ENCODE measurements at regions not wholly inside any gene's neighbourhood (a gene's known extent, or its start where the extent isn't known, plus 50 kb on each side); places are given as distances from the start of the nearest gene placed in this dataset.
"Not testable (repeated sequence)": the region's sequence is repeated elsewhere in the genome, so short reads cannot be mapped to it uniquely, and the experiment has no call there.

GRCh38 chr2:66252109-66252508 lies 182.8 kb upstream of the MEIS1 start:
- Histone ChIP-seq H3K9me3 (ENCODE audit: control insufficient read depth, low read length) (no peaks in the 10 kb centered on the region), H3K27ac (ENCODE audit: insufficient read depth, low read depth, low read length, poor library complexity, severe bottlenecking) (no peak overlapping the region), H3K36me3 (ENCODE audit: control insufficient read depth, insufficient read depth, low read length) (no peaks in the 10 kb centered on the region), H3K27me3 (ENCODE audit: control insufficient read depth, insufficient read depth, low read length, poor library complexity, severe bottlenecking) (no peaks in the 10 kb centered on the region), H3K4me3 (ENCODE audit: insufficient read depth, low read depth, low read length) (no peak overlapping the region), H3K4me1 (ENCODE audit: control insufficient read depth, insufficient read depth, low read length) (no peaks in the 10 kb centered on the region)
- WGBS, 2 experiments, result 96 to 97% methylated on average over 5 of the region's 5 CpGs

GRCh38 chr2:66251573-66251972 lies 183.4 kb upstream of the MEIS1 start:
- Histone ChIP-seq H3K4me1 (ENCODE audit: control insufficient read depth, insufficient read depth, low read length) (no peaks in the 10 kb centered on the region), H3K27ac (ENCODE audit: insufficient read depth, low read depth, low read length, poor library complexity, severe bottlenecking) (no peak overlapping the region), H3K9me3 (ENCODE audit: control insufficient read depth, low read length) (no peaks in the 10 kb centered on the region), H3K4me3 (ENCODE audit: insufficient read depth, low read depth, low read length) (no peak overlapping the region), H3K27me3 (ENCODE audit: control insufficient read depth, insufficient read depth, low read length, poor library complexity, severe bottlenecking) (no peaks in the 10 kb centered on the region), H3K36me3 (ENCODE audit: control insufficient read depth, insufficient read depth, low read length) (no peaks in the 10 kb centered on the region)

- H3K9me3 ChIP-seq (ENCODE audit: control insufficient read depth, low read length); H3K36me3 ChIP-seq (ENCODE audit: control insufficient read depth, insufficient read depth, low read length); H3K27ac ChIP-seq (ENCODE audit: insufficient read depth, low read depth, low read length, poor library complexity, severe bottlenecking); H3K27me3 ChIP-seq (ENCODE audit: control insufficient read depth, insufficient read depth, low read length, poor library complexity, severe bottlenecking); H3K4me1 ChIP-seq (ENCODE audit: control insufficient read depth, insufficient read depth, low read length); H3K4me3 ChIP-seq (ENCODE audit: insufficient read depth, low read depth, low read length): not testable (repeated sequence)
- 72 to 76% methylated on average over 5 of the region's 7 CpGs for WGBS, 2 experiments
These were observed 185.8 kb upstream of the MEIS1 start for GRCh38 chr2:66249089-66249488.

DNA sequence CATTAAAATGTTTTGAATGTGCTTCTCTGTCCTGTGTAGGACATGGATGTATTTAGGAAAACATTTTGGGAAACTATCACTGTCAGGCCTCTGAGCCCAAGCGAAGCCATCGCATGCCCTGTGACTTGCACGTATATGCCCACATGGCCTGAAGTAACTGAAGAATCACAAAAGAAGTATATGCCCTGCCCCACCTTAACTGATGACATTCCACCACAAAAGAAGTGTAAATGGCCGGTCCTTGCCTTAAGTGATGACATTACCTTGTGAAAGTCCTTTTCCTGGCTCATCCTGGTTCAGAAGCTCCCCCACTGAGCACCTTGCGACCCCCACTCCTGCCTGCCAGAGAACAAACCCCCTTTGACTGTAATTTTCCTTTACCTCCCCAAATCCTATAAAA lies 191.1 kb upstream of the MEIS1 start:
- not testable (repeated sequence) for H3K27ac ChIP-seq (ENCODE audit: insufficient read depth, low read depth, low read length, poor library complexity, severe bottlenecking); H3K9me3 ChIP-seq (ENCODE audit: control insufficient read depth, low read length); H3K4me1 ChIP-seq (ENCODE audit: control insufficient read depth, insufficient read depth, low read length); H3K4me3 ChIP-seq (ENCODE audit: insufficient read depth, low read depth, low read length); H3K36me3 ChIP-seq (ENCODE audit: control insufficient read depth, insufficient read depth, low read length); H3K27me3 ChIP-seq (ENCODE audit: control insufficient read depth, insufficient read depth, low read length, poor library complexity, severe bottlenecking)
- WGBS, 2 experiments, result 88 to 92% methylated on average over 5 of the region's 5 CpGs

DNA sequence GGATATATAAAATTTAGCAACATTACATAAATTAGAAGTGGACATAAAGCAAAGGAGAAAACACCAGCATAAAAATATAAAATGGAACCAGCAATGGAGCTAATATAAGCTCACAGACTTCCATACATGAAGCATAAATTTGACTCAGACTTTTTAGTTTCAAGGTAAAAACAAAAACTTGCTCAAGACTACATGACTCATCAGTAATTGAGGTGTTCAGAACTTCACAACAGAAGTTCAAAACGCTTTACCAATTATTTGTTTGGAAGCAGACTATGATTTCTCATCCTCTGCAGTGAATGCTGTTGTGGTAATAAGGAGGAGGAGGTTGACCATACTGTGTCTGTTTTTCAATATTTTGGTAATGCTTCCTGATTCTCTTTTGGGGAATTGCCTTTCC lies 192.0 kb upstream of the MEIS1 start:
- not testable (repeated sequence) for H3K4me1 ChIP-seq (ENCODE audit: control insufficient read depth, insufficient read depth, low read length); H3K9me3 ChIP-seq (ENCODE audit: control insufficient read depth, low read length); H3K36me3 ChIP-seq (ENCODE audit: control insufficient read depth, insufficient read depth, low read length); H3K27me3 ChIP-seq (ENCODE audit: control insufficient read depth, insufficient read depth, low read length, poor library complexity, severe bottlenecking); H3K27ac ChIP-seq (ENCODE audit: insufficient read depth, low read depth, low read length, poor library complexity, severe bottlenecking); H3K4me3 ChIP-seq (ENCODE audit: insufficient read depth, low read depth, low read length)
- 88% methylated on average over 1 of the region's 1 CpG; no CpG with 5 or more reads in 1 of the 2 experiments for WGBS, 2 experiments

DNA sequence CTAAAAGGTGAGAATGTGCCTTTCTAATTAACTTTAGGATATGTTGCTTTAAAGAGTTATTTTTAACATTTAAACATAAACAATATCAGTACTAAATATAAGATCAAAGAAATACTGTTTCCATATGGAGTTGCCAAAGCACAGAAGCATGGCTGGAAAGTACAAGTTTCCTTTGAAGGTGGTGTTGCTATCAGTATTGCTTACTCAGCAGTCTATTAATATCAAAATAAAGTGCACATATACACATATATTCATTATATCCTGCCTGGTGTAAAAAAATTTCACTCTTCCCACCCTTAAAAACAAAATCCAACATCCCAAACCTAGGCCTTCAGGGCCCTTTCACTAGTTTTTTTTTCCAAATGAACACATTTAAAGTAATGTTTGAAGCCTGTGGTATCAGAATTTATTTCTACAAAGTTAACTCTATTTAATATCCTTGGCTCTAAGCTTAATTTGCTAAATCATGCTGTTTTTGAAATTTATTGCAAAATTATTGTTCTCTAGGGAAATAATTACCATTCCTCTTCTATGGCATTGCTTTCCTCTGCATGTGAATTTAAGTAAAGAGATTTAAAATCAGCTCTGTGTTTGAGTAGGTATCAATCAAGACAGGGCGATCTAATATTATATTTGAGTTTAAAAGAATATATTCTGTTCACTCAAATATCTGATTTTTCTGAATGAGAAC lies 192.7 kb upstream of the MEIS1 start:
- Histone ChIP-seq H3K4me3 (ENCODE audit: insufficient read depth, low read depth, low read length) (no peak overlapping the region), H3K27ac (ENCODE audit: insufficient read depth, low read depth, low read length, poor library complexity, severe bottlenecking) (no peak overlapping the region), H3K36me3 (ENCODE audit: control insufficient read depth, insufficient read depth, low read length) (no peaks in the 10 kb centered on the region), H3K4me1 (ENCODE audit: control insufficient read depth, insufficient read depth, low read length) (peaks cover 3% of the 10 kb centered on the region), H3K9me3 (ENCODE audit: control insufficient read depth, low read length) (no peaks in the 10 kb centered on the region), H3K27me3 (ENCODE audit: control insufficient read depth, insufficient read depth, low read length, poor library complexity, severe bottlenecking) (no peaks in the 10 kb centered on the region)
- WGBS, 2 experiments, result 100% methylated on average over 1 of the region's 1 CpG; no CpG with 5 or more reads in 1 of the 2 experiments

DNA sequence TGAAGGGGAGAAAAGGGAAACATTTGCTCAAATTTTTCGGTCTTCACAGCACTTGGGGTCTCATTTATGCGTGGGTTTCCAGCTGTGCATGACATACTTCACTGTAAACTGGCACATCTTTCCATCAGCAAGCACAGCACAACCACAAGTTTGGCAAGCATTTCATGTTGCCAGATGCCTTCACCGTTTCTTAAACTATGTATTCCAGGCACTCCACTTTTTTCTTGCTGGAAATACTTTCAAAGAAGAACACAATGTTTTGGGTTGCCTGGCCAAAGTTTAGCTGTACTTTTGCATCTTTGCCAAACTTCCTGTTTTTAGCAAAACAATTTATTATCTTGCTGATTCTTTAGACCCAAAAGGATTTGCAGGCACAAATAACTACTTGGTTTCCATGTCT lies 194.6 kb upstream of the MEIS1 start:
- WGBS, 2 experiments, result 82% methylated on average over 3 of the region's 3 CpGs
- H3K36me3 ChIP-seq (ENCODE audit: control insufficient read depth, insufficient read depth, low read length), result no peaks in the 10 kb centered on the region
- H3K4me1 ChIP-seq (ENCODE audit: control insufficient read depth, insufficient read depth, low read length), result peaks cover 3% of the 10 kb centered on the region
- no peaks in the 10 kb centered on the region for H3K27me3 ChIP-seq (ENCODE audit: control insufficient read depth, insufficient read depth, low read length, poor library complexity, severe bottlenecking)
- H3K9me3 ChIP-seq (ENCODE audit: control insufficient read depth, low read length), result no peaks in the 10 kb centered on the region
- H3K4me3 ChIP-seq (ENCODE audit: insufficient read depth, low read depth, low read length), result no peak overlapping the region
- no peak overlapping the region for H3K27ac ChIP-seq (ENCODE audit: insufficient read depth, low read depth, low read length, poor library complexity, severe bottlenecking)

DNA sequence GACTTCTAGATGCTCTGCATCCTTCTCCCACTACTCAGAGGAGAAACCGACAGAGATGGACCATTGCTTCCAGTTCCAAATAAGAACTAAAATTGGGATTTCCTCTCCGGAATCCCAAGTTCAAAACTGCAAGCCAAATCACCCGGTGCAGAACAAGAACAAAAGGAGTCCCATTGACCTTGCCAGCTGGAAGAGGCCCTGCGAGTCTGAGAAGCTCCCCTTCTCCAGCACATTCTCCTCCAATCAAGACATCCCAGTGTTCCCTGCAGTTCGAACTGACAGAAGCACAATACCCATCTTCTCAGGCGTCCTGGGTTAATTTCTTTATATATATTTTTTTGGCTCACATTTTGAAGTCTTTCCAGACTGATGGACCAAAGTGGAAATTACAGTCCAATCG lies 195.3 kb upstream of the MEIS1 start:
- WGBS, 2 experiments, result 84 to 86% methylated on average over 5 to 7 of the region's 7 CpGs
- no peak overlapping the region for H3K4me3 ChIP-seq (ENCODE audit: insufficient read depth, low read depth, low read length)

DNA sequence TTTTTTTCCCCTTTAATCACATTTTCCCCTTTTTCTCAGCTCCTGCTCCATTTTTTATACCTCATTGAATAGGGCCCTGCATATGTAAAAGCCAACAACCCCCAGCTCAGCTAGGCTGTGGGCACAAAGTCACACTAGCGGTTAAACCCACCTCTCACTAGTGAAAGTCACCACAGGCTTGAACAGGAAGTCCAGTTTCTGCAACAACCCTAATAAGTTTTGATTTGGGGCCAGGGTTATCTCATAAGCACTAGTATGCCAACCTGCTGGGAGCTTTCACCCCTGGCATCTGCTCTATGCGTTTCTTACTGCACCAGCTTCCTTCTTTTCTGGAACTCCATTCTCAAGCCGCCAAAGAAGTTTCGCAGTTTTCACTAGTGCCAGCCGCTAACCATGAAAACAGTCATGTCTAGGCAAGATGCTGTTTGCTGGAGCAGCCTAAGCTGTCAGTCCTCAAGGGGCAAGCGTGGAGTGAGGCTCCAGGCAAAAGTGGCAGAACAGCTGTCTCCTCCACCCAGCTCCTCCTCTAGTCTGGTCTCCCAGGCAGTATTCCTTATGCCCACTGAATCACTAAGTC lies 197.0 kb upstream of the MEIS1 start:
- Histone ChIP-seq H3K4me3 (ENCODE audit: insufficient read depth, low read depth, low read length) (no peak overlapping the region), H3K4me1 (ENCODE audit: control insufficient read depth, insufficient read depth, low read length) (peaks cover 3% of the 10 kb centered on the region), H3K27me3 (ENCODE audit: control insufficient read depth, insufficient read depth, low read length, poor library complexity, severe bottlenecking) (no peaks in the 10 kb centered on the region), H3K9me3 (ENCODE audit: control insufficient read depth, low read length) (no peaks in the 10 kb centered on the region), H3K36me3 (ENCODE audit: control insufficient read depth, insufficient read depth, low read length) (no peaks in the 10 kb centered on the region), H3K27ac (ENCODE audit: insufficient read depth, low read depth, low read length, poor library complexity, severe bottlenecking) (no peak overlapping the region)
- WGBS, 2 experiments, result 94 to 95% methylated on average over 6 of the region's 6 CpGs

More for the DNA sequence above, 195.3 kb upstream of the MEIS1 start:
- Histone ChIP-seq H3K36me3 (ENCODE audit: control insufficient read depth, insufficient read depth, low read length) (no peaks in the 10 kb centered on the region), H3K27me3 (ENCODE audit: control insufficient read depth, insufficient read depth, low read length, poor library complexity, severe bottlenecking) (no peaks in the 10 kb centered on the region), H3K4me1 (ENCODE audit: control insufficient read depth, insufficient read depth, low read length) (peaks cover 3% of the 10 kb centered on the region), H3K9me3 (ENCODE audit: control insufficient read depth, low read length) (no peaks in the 10 kb centered on the region), H3K27ac (ENCODE audit: insufficient read depth, low read depth, low read length, poor library complexity, severe bottlenecking) (no peak overlapping the region)

DNA sequence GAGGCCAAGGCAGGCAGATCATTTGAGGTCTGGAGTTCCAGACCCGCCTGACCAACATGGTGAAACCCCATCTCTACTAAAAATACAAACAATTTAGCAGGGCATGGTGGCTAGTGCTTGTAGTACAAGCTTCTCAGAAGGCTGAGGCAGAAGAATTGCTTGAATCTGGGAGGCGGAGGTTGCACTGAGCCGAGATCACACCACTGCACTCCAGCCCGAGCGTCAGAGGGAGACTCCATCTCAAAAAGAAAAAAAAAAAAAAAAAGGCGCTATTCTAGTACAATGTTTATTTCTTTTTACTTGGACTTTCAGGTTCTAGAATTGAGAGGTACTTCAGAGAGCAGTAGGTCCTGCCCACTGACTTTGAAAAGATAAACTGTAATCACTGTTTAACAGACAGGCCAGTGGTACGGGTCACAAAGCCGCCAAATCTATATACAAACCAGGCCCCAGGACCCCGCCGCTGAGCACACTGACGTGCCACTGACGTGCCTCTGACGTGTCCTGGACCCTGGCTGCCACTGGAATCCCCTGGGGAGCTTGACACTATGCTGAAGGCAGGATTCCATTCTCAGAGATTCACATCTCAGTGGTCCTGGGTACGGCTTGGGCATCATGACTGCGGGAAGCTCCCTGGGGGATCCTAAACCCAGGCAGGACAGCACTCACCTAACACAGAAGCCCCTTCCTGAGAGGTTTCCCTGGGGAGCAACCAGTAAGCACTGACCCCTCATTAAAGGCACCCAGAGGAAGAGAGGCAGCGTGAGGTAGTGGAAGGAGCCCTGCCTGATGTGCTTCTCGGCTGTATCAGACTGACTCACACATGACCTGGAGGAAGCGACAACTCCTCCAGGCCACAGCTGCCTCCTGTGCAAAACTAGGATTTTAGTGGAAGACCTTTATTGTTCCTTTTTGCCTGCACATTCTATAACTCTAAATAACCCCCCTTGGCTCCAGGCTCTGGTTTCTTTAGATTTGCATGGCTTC lies 197.8 kb upstream of the MEIS1 start:
- H3K4me1 ChIP-seq (ENCODE audit: control insufficient read depth, insufficient read depth, low read length), result peaks cover 3% of the 10 kb centered on the region
- H3K9me3 ChIP-seq (ENCODE audit: control insufficient read depth, low read length), result no peaks in the 10 kb centered on the region
- H3K27me3 ChIP-seq (ENCODE audit: control insufficient read depth, insufficient read depth, low read length, poor library complexity, severe bottlenecking), result no peaks in the 10 kb centered on the region
- 92 to 93% methylated on average over 17 to 18 of the region's 18 CpGs for WGBS, 2 experiments
- H3K27ac ChIP-seq (ENCODE audit: insufficient read depth, low read depth, low read length, poor library complexity, severe bottlenecking), result no peak overlapping the region
- no peak overlapping the region for H3K4me3 ChIP-seq (ENCODE audit: insufficient read depth, low read depth, low read length)
- no peaks in the 10 kb centered on the region for H3K36me3 ChIP-seq (ENCODE audit: control insufficient read depth, insufficient read depth, low read length)
